Right atrium auricular region (tissue), 2 donors: ENCODE measurements at regions not wholly inside any gene's neighbourhood (a gene's known extent, or its start where the extent isn't known, plus 50 kb on each side); places are given as distances from the start of the nearest gene placed in this dataset.

Source experiments
- DNase-seq: peaks from one replicate; pipeline ENCODE4 v3.0.0-alpha.2; 2019; ENCODE audit warnings: low spot score
- H3K27ac ChIP-seq, 2 donors: fragments of 200-600 bp; sonication (generic); 1 replicate in 1 of 2; 2 replicates in 1 of 2; pipeline ENCODE4 v1.5.1; 2016 to 2019
- H3K27me3 ChIP-seq, 2 donors: fragments of 200-600 bp; sonication (generic); one replicate each; pipeline versions ENCODE4 v1.5.1 to v1.6.0; 2017 to 2019
- H3K36me3 ChIP-seq: fragments of 200-600 bp; sonication (generic); one replicate; pipeline ENCODE4 v1.5.1; 2016
- H3K4me1 ChIP-seq, 2 donors: fragments of 200-600 bp; sonication (generic); one replicate each; pipeline versions ENCODE4 v1.5.1 to v1.6.0; 2017 to 2019
- H3K4me3 ChIP-seq, 2 donors: fragments of 200-600 bp; sonication (generic); 1 replicate in 1 of 2; 2 replicates in 1 of 2; pipeline ENCODE4 v1.5.1; 2017 to 2019; ENCODE audit warnings: mild to moderate bottlenecking in 1 of 2, moderate library complexity in 1 of 2
- H3K9me3 ChIP-seq, 2 donors: fragments of 200-600 bp; sonication (generic); one replicate each; pipeline ENCODE4 v1.5.1; 2019
- TF ChIP-seq, protein P1 (sequence below), 2 donors: fragments of 200-600 bp; sonication (generic); IDR thresholded peaks; one replicate each; pipeline ENCODE4 v1.5.1; 2019; ENCODE audit warnings: antibody characterized with exemption in 2 of 2

DNA sequence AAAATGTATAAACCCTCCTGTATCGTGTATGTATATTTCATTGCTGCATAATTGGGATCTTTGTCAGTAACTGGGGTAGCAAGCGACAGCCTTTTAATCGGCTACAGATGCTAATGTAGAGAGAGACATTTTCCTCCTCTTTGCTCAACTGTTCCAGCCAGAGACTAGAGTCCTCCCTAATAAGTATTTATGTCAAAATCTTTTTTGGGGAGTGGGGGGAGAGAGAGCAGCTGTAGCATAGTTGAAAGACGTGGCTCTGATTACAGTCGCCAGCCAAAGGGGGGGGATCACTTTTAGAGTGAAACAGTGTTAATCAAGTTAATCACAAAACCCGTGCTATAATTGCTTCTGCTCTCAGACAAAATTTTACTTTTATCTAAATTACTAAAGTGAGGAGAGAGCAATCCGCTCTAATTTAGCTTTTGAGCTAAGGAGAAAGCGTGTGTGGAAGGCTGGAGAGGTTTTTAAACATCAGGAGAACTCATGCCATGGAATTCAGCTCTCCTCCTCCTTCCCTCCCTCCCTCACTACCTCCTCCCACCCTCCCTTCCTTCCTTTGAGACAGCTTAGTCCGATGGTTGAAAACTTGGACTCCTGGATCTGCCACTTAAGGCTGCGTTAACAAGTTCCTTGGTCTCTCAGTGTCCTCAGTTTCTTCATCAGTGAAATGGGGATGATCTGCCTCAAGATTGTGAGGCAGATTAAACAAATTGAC, 87.3 kb upstream of the ZNF618 start:
- H3K27ac ChIP-seq, result no peak overlapping the region
- no peak for DNase-seq

DNA sequence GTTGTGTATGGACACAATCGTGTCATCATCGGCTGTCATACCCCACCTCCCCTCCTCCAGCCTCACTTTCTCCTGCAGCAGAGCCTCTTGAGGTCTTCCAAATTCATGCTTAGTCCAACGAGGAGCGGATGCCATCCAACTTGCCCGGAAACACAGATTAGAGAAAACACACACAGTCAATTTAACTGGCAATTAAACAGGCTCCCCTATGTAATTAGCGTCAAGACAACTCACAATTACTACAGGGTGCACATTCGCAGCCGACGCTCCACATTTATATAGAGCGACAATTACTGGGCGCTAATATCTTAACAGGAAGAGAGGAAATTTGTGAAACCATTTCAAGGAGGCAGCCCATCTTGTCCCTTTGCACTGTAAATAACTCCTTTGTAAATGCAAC, 86.0 kb upstream of the ZNF618 start:
- DNase-seq, result no peak
- no peaks in the 10 kb centered on the region for H3K27me3 ChIP-seq
- no peak overlapping the region for H3K4me3 ChIP-seq
- H3K36me3 ChIP-seq, result no peaks in the 10 kb centered on the region
- no peaks in the 10 kb centered on the region for H3K4me1 ChIP-seq
- TF ChIP-seq, protein P1, sequence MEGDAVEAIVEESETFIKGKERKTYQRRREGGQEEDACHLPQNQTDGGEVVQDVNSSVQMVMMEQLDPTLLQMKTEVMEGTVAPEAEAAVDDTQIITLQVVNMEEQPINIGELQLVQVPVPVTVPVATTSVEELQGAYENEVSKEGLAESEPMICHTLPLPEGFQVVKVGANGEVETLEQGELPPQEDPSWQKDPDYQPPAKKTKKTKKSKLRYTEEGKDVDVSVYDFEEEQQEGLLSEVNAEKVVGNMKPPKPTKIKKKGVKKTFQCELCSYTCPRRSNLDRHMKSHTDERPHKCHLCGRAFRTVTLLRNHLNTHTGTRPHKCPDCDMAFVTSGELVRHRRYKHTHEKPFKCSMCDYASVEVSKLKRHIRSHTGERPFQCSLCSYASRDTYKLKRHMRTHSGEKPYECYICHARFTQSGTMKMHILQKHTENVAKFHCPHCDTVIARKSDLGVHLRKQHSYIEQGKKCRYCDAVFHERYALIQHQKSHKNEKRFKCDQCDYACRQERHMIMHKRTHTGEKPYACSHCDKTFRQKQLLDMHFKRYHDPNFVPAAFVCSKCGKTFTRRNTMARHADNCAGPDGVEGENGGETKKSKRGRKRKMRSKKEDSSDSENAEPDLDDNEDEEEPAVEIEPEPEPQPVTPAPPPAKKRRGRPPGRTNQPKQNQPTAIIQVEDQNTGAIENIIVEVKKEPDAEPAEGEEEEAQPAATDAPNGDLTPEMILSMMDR (IDR thresholded peaks at IDR 0.05), result no peak
- no peaks in the 10 kb centered on the region for H3K9me3 ChIP-seq
- H3K27ac ChIP-seq, result no peak overlapping the region

More for the DNA sequence above, 87.3 kb upstream of the ZNF618 start:
- TF ChIP-seq, protein P1 (IDR thresholded peaks at IDR 0.05), result no peak
- Histone ChIP-seq H3K9me3 (no peaks in the 10 kb centered on the region), H3K27me3 (no peaks in the 10 kb centered on the region), H3K4me3 (no peak overlapping the region), H3K36me3 (no peaks in the 10 kb centered on the region), H3K4me1 (no peaks in the 10 kb centered on the region)

DNA sequence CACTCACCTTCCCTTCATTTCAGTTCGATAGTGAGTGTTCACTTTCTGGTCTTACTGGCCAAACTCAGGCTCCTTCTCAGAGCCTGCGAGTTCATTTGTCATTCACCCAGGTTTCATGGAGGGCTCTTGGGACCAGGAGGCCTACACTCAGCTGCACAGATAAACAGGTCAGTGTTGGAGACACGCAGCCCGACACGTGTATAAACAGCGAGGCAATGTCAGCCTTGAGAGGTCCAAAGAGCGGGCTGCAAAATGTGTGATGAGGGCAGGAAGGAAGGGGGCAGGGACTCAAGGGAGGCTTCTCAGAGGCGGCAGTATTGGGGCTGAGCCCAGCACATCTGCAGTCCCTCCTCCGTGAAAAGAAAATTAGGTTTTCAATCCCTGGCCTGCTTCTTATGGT, 82.6 kb upstream of the ZNF618 start:
- H3K4me1 ChIP-seq, result no peaks in the 10 kb centered on the region
- TF ChIP-seq, protein P1 (IDR thresholded peaks at IDR 0.05), result no peak
- no peaks in the 10 kb centered on the region for H3K27me3 ChIP-seq
- H3K9me3 ChIP-seq, result no peaks in the 10 kb centered on the region
- H3K36me3 ChIP-seq, result no peaks in the 10 kb centered on the region
- no peak for DNase-seq
- H3K27ac ChIP-seq, result no peak overlapping the region
- H3K4me3 ChIP-seq, result no peak overlapping the region

DNA sequence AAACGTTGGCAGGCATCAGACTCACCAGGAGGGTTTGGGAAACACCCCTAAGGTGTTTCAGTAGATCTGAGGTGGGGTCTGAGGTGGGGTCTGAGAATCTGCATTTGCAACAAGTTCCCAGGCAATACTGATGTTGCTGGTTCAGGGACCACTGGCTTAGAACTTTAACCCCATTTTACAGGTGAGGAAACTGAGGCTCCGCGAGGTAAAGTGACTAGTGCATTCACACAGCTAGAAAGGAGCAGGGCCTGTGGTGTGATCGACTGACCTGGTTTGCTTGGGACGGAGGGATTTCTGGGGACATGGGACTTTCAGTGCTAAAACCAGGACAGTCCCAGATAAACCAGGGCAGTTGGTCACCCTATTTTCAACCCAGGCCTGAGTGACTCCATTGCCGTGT, 81.4 kb upstream of the ZNF618 start:
- no peaks in the 10 kb centered on the region for H3K27me3 ChIP-seq
- H3K9me3 ChIP-seq, result no peaks in the 10 kb centered on the region
- DNase-seq, result no peak
- TF ChIP-seq, protein P1 (IDR thresholded peaks at IDR 0.05), result no peak
- no peak overlapping the region for H3K27ac ChIP-seq
- H3K4me3 ChIP-seq, result no peak overlapping the region
- no peaks in the 10 kb centered on the region for H3K4me1 ChIP-seq
- no peaks in the 10 kb centered on the region for H3K36me3 ChIP-seq

DNA sequence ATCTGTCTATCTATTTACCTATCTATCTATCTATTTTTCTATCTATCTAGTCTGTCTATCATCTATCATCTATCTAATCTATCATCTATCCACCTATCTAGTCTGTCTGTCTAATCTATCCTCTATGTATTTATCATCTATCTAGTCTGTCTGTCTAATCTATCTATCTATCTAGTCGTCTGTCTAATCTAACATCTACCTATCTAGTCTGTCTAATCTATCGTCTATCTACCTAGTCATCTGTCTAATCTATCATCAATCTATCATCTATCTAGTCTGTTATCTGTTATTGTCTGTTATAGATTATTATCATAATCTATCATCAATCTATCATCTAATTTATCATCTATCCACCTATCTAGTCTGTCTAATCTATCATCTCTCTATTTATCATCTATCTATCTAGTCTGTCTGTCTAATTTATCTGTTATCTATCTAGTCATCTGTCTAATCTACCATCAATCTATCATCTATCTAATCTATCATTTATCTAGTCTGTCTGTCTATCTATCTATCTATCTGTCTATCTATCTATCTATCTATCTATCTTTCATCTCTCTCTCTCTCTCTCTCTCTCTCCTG, 80.2 kb upstream of the ZNF618 start:
- H3K27me3 ChIP-seq, result no peaks in the 10 kb centered on the region
- TF ChIP-seq, protein P1 (IDR thresholded peaks at IDR 0.05), result no peak

More for the DNA sequence above, 80.2 kb upstream of the ZNF618 start:
- no peak for DNase-seq
- Histone ChIP-seq H3K4me1 (no peaks in the 10 kb centered on the region), H3K4me3 (no peak overlapping the region), H3K27ac (no peak overlapping the region), H3K9me3 (no peaks in the 10 kb centered on the region), H3K36me3 (no peaks in the 10 kb centered on the region)
